ENCODE measurements at regions not wholly inside any gene's neighbourhood (a gene's known extent, or its start where the extent isn't known, plus 50 kb on each side); places are given as distances from the start of the nearest gene placed in this dataset.

- ATAC-seq (replicated peaks in 6 of 8): no peak
- no peak overlapping the region for H3K27ac ChIP-seq
- H3K4me1 ChIP-seq (replicated peaks in 1 of 2): peaks cover 4 to 13% of the 10 kb centered on the region in 2 donors
- in situ Hi-C loops (cut with MboI; ENCODE audit: low pct_unique_long_range_greater_than_20kb in 2 of 9, low sequenced_read_pairs in 9 of 9, unreplicated experiment in 9 of 9): loop anchor here in 4 of 9 experiments (10.0 to 25.0 kb wide), 3 partner anchors 339 to 1489 kb away; partner anchors contain the start of gene LINGO2 (in 1 of the 4)
- H3K4me3 ChIP-seq: no peak overlapping the region
These were observed 149.6 kb upstream of the C9orf72 start for GRCh38 chr9:27722866-27723265.

- in situ Hi-C loops (cut with MboI; ENCODE audit: low pct_unique_long_range_greater_than_20kb in 2 of 9, low sequenced_read_pairs in 9 of 9, unreplicated experiment in 9 of 9): loop anchor here in 2 of 9 experiments (10.0 kb wide), 1 partner anchor 348 kb away; no protein-coding TSS in a partner anchor
- no peak overlapping the region for H3K27ac ChIP-seq
- WGBS, 10 experiments: 0 to 12% (median 3%) methylated on average over 1 to 4 of the region's 4 CpGs; no CpG with 5 or more reads in 1 of the 10 experiments
- no peak overlapping the region for H3K4me3 ChIP-seq
- H3K4me1 ChIP-seq (replicated peaks in 1 of 2): peaks cover 0 to 11% of the 10 kb centered on the region in 2 donors
- peak; percentile 85 to 97 (median 94) for ATAC-seq (replicated peaks in 6 of 8)
These were observed 153.2 kb upstream of the C9orf72 start for GRCh38 chr9:27726244-27727081.

- 63 to 100% (median 100%) methylated on average over 1 of the region's 1 CpG; no CpG with 5 or more reads in 3 of the 10 experiments for WGBS, 10 experiments
- H3K27ac ChIP-seq: no peak overlapping the region
- H3K4me1 ChIP-seq (replicated peaks in 1 of 2): no peaks in the 10 kb centered on the region
- no peak overlapping the region for H3K4me3 ChIP-seq
- in situ Hi-C loops (cut with MboI; ENCODE audit: low pct_unique_long_range_greater_than_20kb in 2 of 9, low sequenced_read_pairs in 9 of 9, unreplicated experiment in 9 of 9): no loop called here
- ATAC-seq (replicated peaks in 6 of 8): no peak
These were observed 159.2 kb upstream of the C9orf72 start for GRCh38 chr9:27732494-27732893.

GRCh38 chr9:27743490-27743889 is 170.2 kb upstream of the C9orf72 start:
- Histone ChIP-seq H3K4me3 (no peak overlapping the region), H3K27ac (no peak overlapping the region), H3K4me1 (replicated peaks in 1 of 2) (peaks cover 0 to 13% of the 10 kb centered on the region in 2 donors)
- no peak for ATAC-seq (replicated peaks in 6 of 8)
- WGBS, 10 experiments: 9 to 100% (median 86%) methylated on average over 1 of the region's 1 CpG; no CpG with 5 or more reads in 1 of the 10 experiments
- in situ Hi-C loops (cut with MboI; ENCODE audit: low pct_unique_long_range_greater_than_20kb in 2 of 9, low sequenced_read_pairs in 9 of 9, unreplicated experiment in 9 of 9): no loop called here

- Histone ChIP-seq H3K4me1 (replicated peaks in 1 of 2) (peaks cover 0 to 13% of the 10 kb centered on the region in 2 donors), H3K4me3 (no peak overlapping the region), H3K27ac (no peak overlapping the region)
- in situ Hi-C loops (cut with MboI; ENCODE audit: low pct_unique_long_range_greater_than_20kb in 2 of 9, low sequenced_read_pairs in 9 of 9, unreplicated experiment in 9 of 9): no loop called here
- 0 to 60% (median 29%) methylated on average over 1 of the region's 1 CpG; no CpG with 5 or more reads in 1 of the 10 experiments for WGBS, 10 experiments
- ATAC-seq (replicated peaks in 6 of 8): peak in 5 of 8 experiments; percentile 63 to 89 (median 84)
These were observed 174.2 kb upstream of the C9orf72 start for GRCh38 chr9:27747450-27747849.

- in situ Hi-C loops (cut with MboI; ENCODE audit: low pct_unique_long_range_greater_than_20kb in 2 of 9, low sequenced_read_pairs in 9 of 9, unreplicated experiment in 9 of 9): no loop called here
These were observed 176.6 kb upstream of the C9orf72 start for GRCh38 chr9:27749838-27750237.

GRCh38 chr9:27750566-27750965 is 177.3 kb upstream of the C9orf72 start:
- H3K4me1 ChIP-seq (replicated peaks in 1 of 2): peaks cover 0 to 13% of the 10 kb centered on the region in 2 donors
- H3K4me3 ChIP-seq: no peak overlapping the region
- no peak overlapping the region for H3K27ac ChIP-seq
- ATAC-seq (replicated peaks in 6 of 8): no peak
- in situ Hi-C loops (cut with MboI; ENCODE audit: low pct_unique_long_range_greater_than_20kb in 2 of 9, low sequenced_read_pairs in 9 of 9, unreplicated experiment in 9 of 9): no loop called here
- 10 to 93% (median 51%) methylated on average over 1 to 3 of the region's 3 CpGs; no CpG with 5 or more reads in 4 of the 10 experiments for WGBS, 10 experiments

More at GRCh38 chr9:27749838-27750237, 176.6 kb upstream of the C9orf72 start:
- peak in 7 of 8 experiments; percentile 20 to 97 (median 68) for ATAC-seq (replicated peaks in 6 of 8)
- WGBS, 10 experiments: 0 to 58% (median 18%) methylated on average over 1 to 2 of the region's 2 CpGs; no CpG with 5 or more reads in 6 of the 10 experiments
- peaks cover 0 to 13% of the 10 kb centered on the region in 2 donors for H3K4me1 ChIP-seq (replicated peaks in 1 of 2)
- H3K27ac ChIP-seq: no peak overlapping the region
- no peak overlapping the region for H3K4me3 ChIP-seq

- Histone ChIP-seq H3K4me3 (no peak overlapping the region), H3K27ac (no peak overlapping the region), H3K4me1 (replicated peaks in 1 of 2) (peaks cover 4 to 8% of the 10 kb centered on the region in 2 donors)
- in situ Hi-C loops (cut with MboI; ENCODE audit: low pct_unique_long_range_greater_than_20kb in 2 of 9, low sequenced_read_pairs in 9 of 9, unreplicated experiment in 9 of 9): no loop called here
- ATAC-seq (replicated peaks in 6 of 8): no peak
- WGBS, 10 experiments: 28 to 100% (median 90%) methylated on average over 1 to 4 of the region's 4 CpGs
These were observed 178.8 kb upstream of the C9orf72 start for GRCh38 chr9:27752069-27752468.

GRCh38 chr9:27755846-27756245 is 182.6 kb upstream of the C9orf72 start:
- Histone ChIP-seq H3K4me3 (no peak overlapping the region), H3K27ac (no peak overlapping the region), H3K4me1 (replicated peaks in 1 of 2) (peaks cover 4% of the 10 kb centered on the region in 2 donors)
- in situ Hi-C loops (cut with MboI; ENCODE audit: low pct_unique_long_range_greater_than_20kb in 2 of 9, low sequenced_read_pairs in 9 of 9, unreplicated experiment in 9 of 9): no loop called here
- ATAC-seq (replicated peaks in 6 of 8): no peak
- 0 to 74% (median 50%) methylated on average over 1 to 2 of the region's 2 CpGs; no CpG with 5 or more reads in 4 of the 10 experiments for WGBS, 10 experiments

GRCh38 chr9:27756418-27756817 is 183.1 kb upstream of the C9orf72 start:
- Histone ChIP-seq H3K4me3 (no peak overlapping the region), H3K4me1 (replicated peaks in 1 of 2) (peaks cover 4% of the 10 kb centered on the region in 2 donors), H3K27ac (no peak overlapping the region)
- in situ Hi-C loops (cut with MboI; ENCODE audit: low pct_unique_long_range_greater_than_20kb in 2 of 9, low sequenced_read_pairs in 9 of 9, unreplicated experiment in 9 of 9): no loop called here
- 14 to 92% (median 44%) methylated on average over 2 to 5 of the region's 5 CpGs; no CpG with 5 or more reads in 2 of the 10 experiments for WGBS, 10 experiments
- peak in 4 of 8 experiments; percentile 52 to 70 (median 68) for ATAC-seq (replicated peaks in 6 of 8)

GRCh38 chr9:27763831-27764230 is 190.6 kb upstream of the C9orf72 start:
- WGBS, 10 experiments: 48 to 100% (median 89%) methylated on average over 4 to 7 of the region's 7 CpGs
- Histone ChIP-seq H3K4me1 (replicated peaks in 1 of 2) (peaks cover 6 to 19% of the 10 kb centered on the region in 2 donors), H3K27ac (no peak overlapping the region), H3K4me3 (no peak overlapping the region)
- ATAC-seq (replicated peaks in 6 of 8): no peak
- in situ Hi-C loops (cut with MboI; ENCODE audit: low pct_unique_long_range_greater_than_20kb in 2 of 9, low sequenced_read_pairs in 9 of 9, unreplicated experiment in 9 of 9): no loop called here

GRCh38 chr9:27765266-27766072 is 192.2 kb upstream of the C9orf72 start:
- H3K4me1 ChIP-seq (replicated peaks in 1 of 2): peaks cover 6 to 18% of the 10 kb centered on the region in 2 donors
- no peak overlapping the region for H3K4me3 ChIP-seq
- no peak overlapping the region for H3K27ac ChIP-seq
- in situ Hi-C loops (cut with MboI; ENCODE audit: low pct_unique_long_range_greater_than_20kb in 2 of 9, low sequenced_read_pairs in 9 of 9, unreplicated experiment in 9 of 9): no loop called here
- ATAC-seq (replicated peaks in 6 of 8): peak; percentile 66 to 94 (median 80)
- WGBS, 10 experiments: 0 to 60% (median 0%) methylated on average over 1 of the region's 1 CpG; no CpG with 5 or more reads in 2 of the 10 experiments

All from motor neuron (in vitro differentiated cells).